Panc1 (cell line): ENCODE measurements at regions not wholly inside any gene's neighbourhood (a gene's known extent, or its start where the extent isn't known, plus 50 kb on each side); places are given as distances from the start of the nearest gene placed in this dataset.

ENCODE experiments used
- ATAC-seq: fragments of 200-7000 bp; cut with Tn5 transposase; 2 replicates; pipeline ENCODE4 v1.9.1; 2020; ENCODE audit warnings: mild to moderate bottlenecking, moderate library complexity
- BruUV-seq: library from RNA; stranded (reverse); fragments of 400-500 nt; replicated peaks from 2 replicates; lab custom pipeline; 2021; lab: Mats Ljungman, UMichigan
- CTCF ChIA-PET: fragments of 300-600 bp; sonication (Branson Sonifier 250); formaldehyde crosslinking; loops from one replicate; lab custom pipeline; 2022; ENCODE audit warnings: antibody characterized with exemption; lab: Charles Lee
- POLR2A ChIA-PET: fragments of 300-600 bp; sonication (Branson Sonifier 250); formaldehyde crosslinking; loops from one replicate; lab custom pipeline; 2022; ENCODE audit warnings: antibody characterized with exemption; lab: Charles Lee
- DNase-seq: peaks from one replicate; pipeline ENCODE4 v3.0.0-alpha.2; 2010; ENCODE audit warnings: low read depth, low spot score
- H3K27ac ChIP-seq: 2 replicates; pipeline ENCODE4 v1.5.1; 2011; ENCODE audit warnings: mild to moderate bottlenecking, low read length, inconsistent platforms
- H3K27me3 ChIP-seq: fragments of 200-500 bp; sonication (Bioruptor generic); 2 replicates; pipeline ENCODE4 v1.6.0; 2014; ENCODE audit warnings: low read length, inconsistent platforms; ENCODE audit not compliant: control insufficient read depth, insufficient read depth
- H3K36me3 ChIP-seq: fragments of 200-500 bp; sonication (Bioruptor generic); 2 replicates; pipeline ENCODE4 v1.5.1; 2014; ENCODE audit warnings: inconsistent platforms, mild to moderate bottlenecking, low read length, moderate library complexity; ENCODE audit not compliant: control insufficient read depth, insufficient read depth
- H3K4me1 ChIP-seq: 2 replicates; pipeline ENCODE4 v1.5.1; 2011; ENCODE audit warnings: inconsistent platforms, mild to moderate bottlenecking, low read length, moderate library complexity; ENCODE audit not compliant: control insufficient read depth, insufficient read depth
- H3K4me3 ChIP-seq, 2 experiments: 2 replicates each; pipeline ENCODE4 v1.5.1; 2011 to 2012; ENCODE audit warnings: low read depth in 2 of 2, low read length in 2 of 2, mild to moderate bottlenecking in 2 of 2, inconsistent platforms in 1 of 2, moderate library complexity in 1 of 2
- H3K9me3 ChIP-seq: fragments of 200-500 bp; sonication (Bioruptor generic); 2 replicates; pipeline ENCODE4 v1.5.1; 2014; ENCODE audit warnings: low read depth, mild to moderate bottlenecking, inconsistent platforms, low read length, moderate library complexity; ENCODE audit not compliant: control insufficient read depth, insufficient read depth
- CTCF ChIP-seq: fragments of 450-650 bp; IDR thresholded peaks from 2 replicates; pipeline ENCODE4 v1.5.1; 2017; ENCODE audit warnings: mild to moderate bottlenecking
- POLR2AphosphoS5 ChIP-seq: IDR thresholded peaks from 2 replicates; pipeline ENCODE4 v1.6.1; 2012; ENCODE audit warnings: mild to moderate bottlenecking, low read depth, low read length, moderate library complexity
- REST ChIP-seq, 2 experiments: IDR thresholded peaks; 2 replicates each; pipeline ENCODE4 v1.6.1; 2011 to 2012; ENCODE audit warnings: low read depth in 2 of 2, control low read depth in 1 of 2, low read length in 1 of 2, mild to moderate bottlenecking in 1 of 2, moderate library complexity in 1 of 2; ENCODE audit not compliant: insufficient read depth in 1 of 2
- SIN3A ChIP-seq: IDR thresholded peaks from 2 replicates; pipeline ENCODE4 v1.6.1; 2012; ENCODE audit warnings: low read depth, mild to moderate bottlenecking, low read length, moderate library complexity, borderline replicate concordance; ENCODE audit not compliant: insufficient read depth
- TCF7L2 ChIP-seq: IDR thresholded peaks from 2 replicates; pipeline ENCODE4 v1.6.1; 2011; ENCODE audit warnings: mild to moderate bottlenecking, low read depth, low read length, inconsistent platforms
- in situ Hi-C: cut with HindIII; loops from 2 replicates; pipeline ENCODE4 v1.10.0; 2016; ENCODE audit warnings: low sequenced_read_pairs, low pct_unique_long_range_greater_than_20kb
- intact Hi-C: fragments of 100-400 bp; cut with micrococcal nuclease; formaldehyde crosslinking; loops from one replicate; pipeline ENCODE4 v1.10.0; 2022; ENCODE audit not compliant: unreplicated experiment

- H3K4me1 ChIP-seq: peaks cover 3% of the 10 kb centered on the region; the same call in 1 of the 2 replicates
- no peak for TF ChIP-seq POLR2AphosphoS5
- TF ChIP-seq SIN3A: no peak
- ChIA-PET CTCF (no interaction called here), POLR2A (no interaction called here)
- H3K27ac ChIP-seq: no peak overlapping the region
- H3K9me3 ChIP-seq: no peaks in the 10 kb centered on the region
- no peak overlapping the region for H3K4me3 ChIP-seq
- in situ Hi-C loops (no loop called here), intact Hi-C loops (no loop called here)
- H3K27me3 ChIP-seq: no peaks in the 10 kb centered on the region
- ATAC-seq: no peak
- DNase-seq: no peak
- no TSS peak for BruUV-seq
- H3K36me3 ChIP-seq: no peaks in the 10 kb centered on the region
These were observed 129.3 kb upstream of the CCDC150 start for GRCh38 chr2:196510246-196510645.

GRCh38 chr2:196511258-196512168, 128.0 kb upstream of the CCDC150 start:
- in situ Hi-C loops (no loop called here), intact Hi-C loops (no loop called here)
- DNase-seq (no peak), ATAC-seq (peak; percentile 47)
- Histone ChIP-seq H3K36me3 (no peaks in the 10 kb centered on the region), H3K9me3 (no peaks in the 10 kb centered on the region), H3K27me3 (no peaks in the 10 kb centered on the region), H3K4me3 (no peak overlapping the region), H3K27ac (no peak overlapping the region), H3K4me1 (peaks cover 3% of the 10 kb centered on the region; the same call in 1 of the 2 replicates)
- TF ChIP-seq CTCF (no peak), TCF7L2 (no peak), POLR2AphosphoS5 (no peak), SIN3A (no peak)
- CTCF ChIA-PET: no interaction called here
- no TSS peak for BruUV-seq
- POLR2A ChIA-PET: no interaction called here

- Histone ChIP-seq H3K4me3 (no peak overlapping the region), H3K27me3 (no peaks in the 10 kb centered on the region), H3K9me3 (no peaks in the 10 kb centered on the region), H3K36me3 (no peaks in the 10 kb centered on the region), H3K4me1 (peaks cover 3% of the 10 kb centered on the region; the same call in 1 of the 2 replicates), H3K27ac (no peak overlapping the region)
- ATAC-seq: peak; percentile 27; the same call in 1 of the 2 replicates
- no TSS peak for BruUV-seq
- intact Hi-C loops (no loop called here), in situ Hi-C loops (no loop called here)
- no peak for DNase-seq
- TF ChIP-seq SIN3A: no peak
- TF ChIP-seq POLR2AphosphoS5: no peak
- TF ChIP-seq REST (IDR thresholded peaks at IDR 0.05; ENCODE audit: insufficient read depth in 1 of 2, low read depth in 2 of 2, low read length in 1 of 2): no peak
- POLR2A ChIA-PET: no interaction called here
- CTCF ChIA-PET: no interaction called here
These were observed 125.6 kb upstream of the CCDC150 start for GRCh38 chr2:196513796-196514526.
